ENCODE measurements at regions not wholly inside any gene's neighbourhood (a gene's known extent, or its start where the extent isn't known, plus 50 kb on each side); places are given as distances from the start of the nearest gene placed in this dataset.

- POLR2A ChIA-PET (ENCODE audit: unreplicated experiment), result no interaction called here
- CTCF ChIA-PET, result no interaction called here
- H4K20me1 ChIP-seq (ENCODE audit: insufficient read depth), result no peaks in the 10 kb centered on the region
- no TSS peak for BruUV-seq (replicated peaks)
- H2AFZ ChIP-seq, result no peak overlapping the region
- H3K4me3 ChIP-seq, result no peak overlapping the region
- no peaks in the 10 kb centered on the region for H3K9me3 ChIP-seq (ENCODE audit: insufficient read depth, low read depth)
- H3F3A ChIP-seq (ENCODE audit: insufficient read depth, low read depth), result no peaks in the 10 kb centered on the region
- no peak overlapping the region for H3K27ac ChIP-seq
- H3K4me1 ChIP-seq (replicated peaks; ENCODE audit: insufficient read depth), result no peaks in the 10 kb centered on the region
- peaks cover 4% of the 10 kb centered on the region; the same call in 1 of the 2 replicates for H3K27me3 ChIP-seq (ENCODE audit: insufficient read depth, low read depth)
- intact Hi-C loops (cut with micrococcal nuclease; ENCODE audit: unreplicated experiment), result no loop called here
- no peaks in the 10 kb centered on the region for H3K79me2 ChIP-seq (ENCODE audit: low read depth)
- H3K36me3 ChIP-seq (ENCODE audit: low read depth), result no peaks in the 10 kb centered on the region
- no peaks in the 10 kb centered on the region for H3K9me2 ChIP-seq (ENCODE audit: insufficient read depth)
- H3K4me2 ChIP-seq, result no peak overlapping the region
- no peak for DNase-seq
- no peak for TF ChIP-seq EZH2 (IDR thresholded peaks at IDR 0.05; ENCODE audit: low read depth)
- no peak for TF ChIP-seq CTCF (conservative IDR thresholded peaks at IDR 0.05)
Observed at GRCh38 chr16:82331397-82331796, 161.4 kb upstream of the MPHOSPH6 start.

GRCh38 chr16:82329504-82330192, 159.6 kb upstream of the MPHOSPH6 start:
- no peak for DNase-seq
- POLR2A ChIA-PET (ENCODE audit: unreplicated experiment), result no interaction called here
- Histone ChIP-seq H3K79me2 (ENCODE audit: low read depth) (no peaks in the 10 kb centered on the region), H3K27ac (no peak overlapping the region), H3K4me1 (replicated peaks; ENCODE audit: insufficient read depth) (no peaks in the 10 kb centered on the region), H3K27me3 (ENCODE audit: insufficient read depth, low read depth) (no peaks in the 10 kb centered on the region; the same call in 1 of the 2 replicates), H3K4me3 (no peak overlapping the region), H2AFZ (no peak overlapping the region), H3F3A (ENCODE audit: insufficient read depth, low read depth) (no peaks in the 10 kb centered on the region), H3K9me2 (ENCODE audit: insufficient read depth) (no peaks in the 10 kb centered on the region), H3K36me3 (ENCODE audit: low read depth) (no peaks in the 10 kb centered on the region), H3K9me3 (ENCODE audit: insufficient read depth, low read depth) (no peaks in the 10 kb centered on the region), H4K20me1 (ENCODE audit: insufficient read depth) (no peaks in the 10 kb centered on the region), H3K4me2 (no peak overlapping the region)
- TF ChIP-seq CTCF (conservative IDR thresholded peaks at IDR 0.05) (no peak), EZH2 (IDR thresholded peaks at IDR 0.05; ENCODE audit: low read depth) (no peak)
- intact Hi-C loops (cut with micrococcal nuclease; ENCODE audit: unreplicated experiment), result no loop called here
- CTCF ChIA-PET, result no interaction called here
- no TSS peak for BruUV-seq (replicated peaks)

- BruUV-seq (replicated peaks), result no TSS peak
- Histone ChIP-seq H3K36me3 (ENCODE audit: low read depth) (no peaks in the 10 kb centered on the region), H3K27ac (no peak overlapping the region), H3F3A (ENCODE audit: insufficient read depth, low read depth) (no peaks in the 10 kb centered on the region), H3K4me2 (no peak overlapping the region), H3K79me2 (ENCODE audit: low read depth) (no peaks in the 10 kb centered on the region), H3K4me1 (replicated peaks; ENCODE audit: insufficient read depth) (no peaks in the 10 kb centered on the region), H3K9me3 (ENCODE audit: insufficient read depth, low read depth) (no peaks in the 10 kb centered on the region), H3K27me3 (ENCODE audit: insufficient read depth, low read depth) (no peaks in the 10 kb centered on the region; the same call in 1 of the 2 replicates), H4K20me1 (ENCODE audit: insufficient read depth) (no peaks in the 10 kb centered on the region), H2AFZ (no peak overlapping the region), H3K4me3 (no peak overlapping the region), H3K9me2 (ENCODE audit: insufficient read depth) (no peaks in the 10 kb centered on the region)
- POLR2A ChIA-PET (ENCODE audit: unreplicated experiment), result no interaction called here
- no peak for DNase-seq
- no peak for TF ChIP-seq EZH2 (IDR thresholded peaks at IDR 0.05; ENCODE audit: low read depth)
- TF ChIP-seq CTCF (conservative IDR thresholded peaks at IDR 0.05), result no peak
- intact Hi-C loops (cut with micrococcal nuclease; ENCODE audit: unreplicated experiment), result no loop called here
- CTCF ChIA-PET, result no interaction called here
Observed at GRCh38 chr16:82328881-82329469, 159.0 kb upstream of the MPHOSPH6 start.

All from PC-9 (cell line).